Mucosa of gallbladder (tissue), 1 donor: ENCODE measurements at regions not wholly inside any gene's neighbourhood (a gene's known extent, or its start where the extent isn't known, plus 50 kb on each side); places are given as distances from the start of the nearest gene placed in this dataset.

Source experiments
- DNase-seq: peaks from one replicate; pipeline ENCODE4 v3.0.0-alpha.2; 2020; ENCODE audit warnings: low spot score
- donor health status: DM: no; HTN: no; CAD: no.

DNA sequence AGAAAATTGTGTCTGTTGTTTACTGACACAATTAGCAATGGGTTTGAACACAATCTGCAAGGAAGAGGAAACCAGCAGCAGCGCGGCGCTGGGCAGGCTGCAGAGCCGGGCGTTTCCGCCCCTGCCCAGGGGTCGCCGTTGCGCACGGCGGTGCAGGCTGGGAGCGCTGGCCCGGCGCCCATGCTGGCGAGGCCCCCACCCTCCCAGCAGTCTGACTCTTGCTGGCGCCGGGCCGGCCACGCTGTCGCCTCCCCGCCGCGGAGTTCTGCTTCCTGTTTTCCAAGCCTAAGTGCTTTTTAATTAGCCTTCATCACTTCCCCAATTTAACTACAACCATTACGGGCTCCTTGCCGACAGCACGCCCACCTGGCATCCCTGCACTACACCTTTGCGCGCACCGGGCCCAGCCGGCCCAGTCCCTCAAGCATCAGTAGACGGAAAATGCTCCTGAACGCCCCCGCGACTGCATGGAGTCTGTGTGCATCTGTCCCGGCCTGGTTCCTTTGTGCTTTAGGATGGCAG, 212.1 kb downstream of the GXYLT1 start:
- DNase-seq = peak; percentile 51

DNA sequence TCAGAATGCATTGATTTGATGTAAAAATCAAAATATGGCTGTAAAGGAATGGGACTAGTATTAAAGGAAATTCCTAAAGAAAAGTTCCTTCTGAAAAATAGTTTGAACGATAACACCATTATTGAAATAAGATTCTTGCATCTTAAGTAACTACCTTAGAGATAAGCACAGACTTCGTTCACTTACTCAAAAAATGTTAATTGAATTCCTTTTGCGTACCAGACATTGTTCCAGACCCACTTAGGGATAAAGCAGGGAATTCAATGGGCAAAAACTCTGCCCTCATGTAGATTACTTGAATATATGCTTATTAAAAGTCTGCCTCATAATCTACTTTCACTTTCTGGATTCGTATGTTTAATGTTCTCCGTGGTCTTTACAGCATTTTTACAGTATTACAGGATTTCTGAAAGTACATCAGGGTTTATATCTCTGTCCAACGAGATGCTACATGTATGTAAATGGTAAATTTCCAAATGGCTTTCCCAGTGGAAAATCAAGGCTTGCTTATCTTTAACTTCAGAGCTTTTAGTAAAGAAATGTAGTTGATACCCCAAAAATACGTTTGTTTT, 213.7 kb downstream of the GXYLT1 start:
- no peak for DNase-seq

GRCh38 chr12:41924111-41924510, 220.6 kb downstream of the GXYLT1 start:
- DNase-seq = no peak

DNA sequence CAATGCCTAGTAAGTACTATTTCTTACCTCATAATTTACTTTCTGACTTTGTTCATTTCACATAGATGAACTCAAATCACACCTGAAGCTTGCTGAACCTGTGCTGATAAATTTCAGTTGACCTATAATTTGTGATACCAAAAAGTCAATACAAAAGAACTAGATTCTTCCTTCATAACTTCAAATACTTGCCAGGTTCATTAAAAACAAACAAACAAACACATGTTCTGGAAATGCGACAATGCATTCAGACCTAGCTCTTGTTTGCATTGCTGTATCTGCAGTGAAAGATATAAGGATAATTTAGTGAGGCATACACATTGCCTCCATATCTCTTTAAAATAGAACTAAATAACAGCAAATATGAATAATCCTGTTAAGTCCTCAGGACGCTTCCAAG, 221.3 kb downstream of the GXYLT1 start:
- DNase-seq = no peak

- no peak for DNase-seq
Observed at GRCh38 chr12:41920355-41920754, 224.3 kb downstream of the GXYLT1 start.

DNA sequence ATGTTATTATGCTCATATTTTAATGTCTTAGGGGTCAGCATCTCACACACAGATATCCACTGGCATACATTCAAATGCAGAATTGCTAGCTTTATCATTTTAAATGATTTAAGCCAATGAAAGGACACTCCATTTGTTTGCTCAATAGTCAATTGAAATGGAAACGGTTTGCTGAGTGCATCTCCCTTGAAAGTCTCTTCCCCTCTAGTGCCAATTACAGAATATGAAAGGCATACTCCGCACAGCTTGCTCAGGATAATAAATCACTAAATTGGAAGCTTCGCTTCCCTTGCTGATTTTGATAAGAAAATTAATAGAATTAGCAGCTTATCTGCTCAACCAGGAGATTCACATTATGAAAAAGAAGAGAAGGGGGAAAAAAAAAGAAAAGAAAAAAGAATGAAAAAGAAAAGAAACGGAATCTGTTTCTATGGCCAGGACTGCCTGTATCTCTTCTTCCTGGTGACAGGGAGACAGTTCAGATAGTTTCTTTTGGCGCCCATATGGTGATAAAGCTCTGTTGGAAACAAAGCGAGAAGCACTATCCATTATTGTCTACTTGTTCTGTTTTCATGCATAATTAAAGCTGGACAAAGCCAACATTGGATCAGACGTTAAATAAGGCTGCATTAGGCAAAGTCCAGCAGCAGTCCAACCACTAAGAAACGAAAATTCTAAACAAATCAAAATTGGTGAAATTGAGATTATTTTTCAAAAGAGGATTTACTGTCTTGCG, 225.0 kb downstream of the GXYLT1 start:
- DNase-seq = no peak

DNA sequence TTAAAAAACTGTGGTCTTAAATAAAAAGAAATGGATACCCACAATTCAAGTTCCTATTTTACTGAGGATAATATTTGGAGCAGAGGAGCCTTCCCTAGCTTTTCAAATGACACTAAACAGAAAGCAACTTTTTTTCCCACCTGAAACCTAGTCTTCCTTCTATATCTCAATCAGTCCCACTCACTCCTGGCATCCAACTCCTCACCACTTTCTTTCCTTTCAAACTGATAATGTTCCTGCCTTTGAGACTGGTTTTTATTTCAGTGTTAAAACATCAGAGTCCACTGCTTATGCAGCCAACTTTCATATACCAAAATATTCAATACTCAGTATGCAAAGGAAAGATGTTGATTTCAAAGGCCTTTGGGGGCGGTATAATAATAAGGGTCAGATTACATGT, 225.6 kb downstream of the GXYLT1 start:
- no peak for DNase-seq

GRCh38 chr12:41917938-41918341, 226.7 kb downstream of the GXYLT1 start:
- no peak for DNase-seq

- no peak for DNase-seq
Observed at GRCh38 chr12:41917181-41917580, 227.5 kb downstream of the GXYLT1 start.

- DNase-seq = no peak
Observed at GRCh38 chr12:41910578-41911320, 233.9 kb downstream of the GXYLT1 start.

- DNase-seq = no peak
Observed at GRCh38 chr12:41908206-41908605, 236.5 kb downstream of the GXYLT1 start.

GRCh38 chr12:41907550-41907949, 237.1 kb downstream of the GXYLT1 start:
- DNase-seq = no peak

- no peak for DNase-seq
Observed at GRCh38 chr12:41907021-41907420, 237.7 kb downstream of the GXYLT1 start.

DNA sequence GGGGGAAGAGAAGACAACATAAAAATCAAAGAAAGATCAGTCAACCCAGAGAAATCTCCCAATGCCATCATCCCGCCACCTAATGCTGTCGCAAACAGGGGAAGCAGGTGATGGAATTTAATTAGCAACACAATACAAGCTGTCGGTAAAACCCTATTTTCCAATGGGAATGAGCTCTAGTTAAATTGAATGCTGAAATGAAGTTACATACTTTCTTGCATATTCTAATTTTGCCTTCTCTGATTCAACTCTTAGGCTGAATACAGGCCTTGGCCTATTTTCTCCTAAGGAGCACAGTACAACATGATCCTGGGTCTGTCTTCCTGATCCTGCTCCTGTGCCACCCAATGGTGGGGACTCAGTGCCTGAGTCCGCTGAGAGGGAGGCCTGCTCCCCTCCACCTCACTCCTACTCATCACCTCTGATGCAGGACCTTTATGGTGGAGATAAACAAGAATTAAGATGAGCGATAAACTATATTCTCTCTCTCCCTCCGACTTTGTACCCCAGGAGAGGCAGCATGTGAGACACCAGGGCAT, 238.8 kb downstream of the GXYLT1 start:
- DNase-seq = no peak

DNA sequence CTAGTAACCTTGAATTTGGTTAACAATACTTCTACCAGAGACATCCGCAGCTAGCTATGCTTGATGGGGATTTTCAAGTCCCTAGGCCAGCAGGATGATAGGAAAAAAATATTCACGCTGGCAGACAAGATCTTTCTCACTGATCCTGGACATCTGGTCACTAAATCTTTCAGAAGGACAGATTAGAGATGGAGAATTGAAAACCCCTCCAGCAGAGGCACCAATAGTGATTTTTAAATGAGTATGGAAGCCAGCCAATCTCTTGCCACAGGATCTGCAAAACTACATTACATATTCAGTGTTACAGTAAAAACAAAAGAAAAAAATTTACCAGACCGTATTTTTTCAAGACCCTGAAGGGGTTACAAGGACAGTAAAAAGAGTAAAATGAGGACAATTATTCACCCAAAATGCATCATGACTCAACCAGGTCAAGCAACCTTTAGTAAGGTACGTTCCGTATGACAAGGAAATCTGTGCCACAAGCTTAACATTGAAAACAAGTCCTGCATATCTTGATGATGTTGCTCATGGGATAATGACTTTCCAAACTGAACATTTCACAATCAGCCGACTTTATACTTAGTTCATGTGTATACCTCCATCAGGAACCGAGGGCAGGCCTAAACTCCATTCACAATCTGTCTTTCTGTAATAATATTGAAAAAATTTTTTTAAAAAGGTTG, 239.5 kb downstream of the GXYLT1 start:
- DNase-seq = no peak

DNA sequence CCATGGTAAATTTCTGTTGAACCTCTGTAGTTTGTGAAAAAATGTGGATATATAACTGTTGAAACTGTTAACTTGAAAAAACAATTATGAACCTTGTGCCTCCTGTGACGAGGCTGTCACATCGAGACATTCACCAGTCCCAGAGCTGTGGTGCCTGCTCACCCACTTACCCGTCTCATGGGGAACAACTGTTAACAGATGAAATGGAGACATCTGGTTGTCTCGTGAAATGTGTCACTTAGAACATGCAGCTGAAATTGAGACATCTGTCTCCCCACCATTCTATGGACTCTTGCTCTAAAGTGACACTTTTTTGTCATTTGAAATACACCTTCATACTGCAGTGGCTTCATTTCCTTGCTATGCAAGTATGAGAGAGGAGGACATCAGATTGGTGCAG, 240.6 kb downstream of the GXYLT1 start:
- no peak for DNase-seq

GRCh38 chr12:41903014-41903708, 241.5 kb downstream of the GXYLT1 start:
- DNase-seq = no peak

GRCh38 chr12:41899577-41899976, 245.1 kb downstream of the GXYLT1 start:
- DNase-seq = no peak

- DNase-seq = no peak
Observed at GRCh38 chr12:41897593-41897992, 247.1 kb downstream of the GXYLT1 start.

DNA sequence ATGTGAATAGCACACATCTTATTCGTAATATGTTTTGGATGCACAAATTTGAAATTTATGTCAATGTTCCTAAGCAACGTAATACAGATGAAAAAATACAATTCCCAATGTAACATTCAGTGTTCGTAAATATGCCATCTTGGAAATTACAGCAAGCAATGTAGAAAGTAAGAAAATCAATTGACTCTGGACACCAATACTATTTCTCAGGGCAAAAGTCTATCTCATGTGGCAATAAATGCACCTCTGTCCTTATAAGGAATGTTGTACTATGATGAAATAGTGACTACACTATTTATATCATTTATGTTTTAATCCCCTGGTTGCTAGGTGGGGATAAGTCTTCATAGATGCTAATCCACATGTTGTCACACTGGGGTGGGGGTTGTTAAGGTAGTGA, 251.2 kb downstream of the GXYLT1 start:
- no peak for DNase-seq

GRCh38 chr12:41892302-41892701, 252.4 kb downstream of the GXYLT1 start:
- no peak for DNase-seq
